HCT116 (cell line): ENCODE measurements at regions not wholly inside any gene's neighbourhood (a gene's known extent, or its start where the extent isn't known, plus 50 kb on each side); places are given as distances from the start of the nearest gene placed in this dataset.

Experiments used
- ATAC-seq: fragments of 200-7000 bp; cut with Tn5 transposase; 2 replicates; pipeline ENCODE4 v1.9.1; 2020; ENCODE audit warnings: mild to moderate bottlenecking, moderate library complexity
- BruUV-seq: library from RNA; stranded (reverse); fragments of 400-500 nt; replicated peaks from 2 replicates; lab custom pipeline; 2021; lab: Mats Ljungman, UMichigan
- CTCF ChIA-PET: fragments of 300-600 bp; sonication (Branson Sonifier 250); formaldehyde crosslinking; loops from one replicate; lab custom pipeline; 2021; ENCODE audit warnings: antibody characterized with exemption; lab: Charles Lee
- POLR2A ChIA-PET: fragments of 300-600, 350-600 bp; sonication (Branson Sonifier 250); formaldehyde crosslinking; loops from one replicate; lab custom pipeline; 2021; ENCODE audit warnings: antibody characterized with exemption; lab: Charles Lee
- RAD21 ChIA-PET, 2 experiments: fragments of 300-600 bp; sonication (Branson Sonifier 250); formaldehyde crosslinking; loops; one replicate each; lab custom pipeline; 2023; ENCODE audit warnings: low total read pairs in 2 of 2; ENCODE audit not compliant: uncharacterized antibody in 2 of 2, unreplicated experiment in 2 of 2, low non-redundant PET in 1 of 2; lab: Charles Lee
- DNase-seq: peaks from one replicate; pipeline ENCODE4 v3.0.0-alpha.2; 2010; ENCODE audit warnings: low read depth, low spot score
- H2AFZ ChIP-seq: fragments of 200-600 bp; shearing (Covaris generic), sonication (generic); 2 replicates; pipeline ENCODE4 v1.6.1; 2017; ENCODE audit warnings: low read depth, mixed run types, mixed read lengths, antibody characterized with exemption, low read length; ENCODE audit not compliant: poor library complexity, severe bottlenecking
- H3K27ac ChIP-seq: 2 replicates; pipeline ENCODE4 v1.5.1; 2012; ENCODE audit warnings: low read depth, low read length
- H3K27me3 ChIP-seq: fragments of 200-600 bp; sonication (generic); 2 replicates; pipeline ENCODE4 v1.6.1; 2016; ENCODE audit warnings: mixed run types, low read length, mixed read lengths; ENCODE audit not compliant: insufficient read depth
- H3K36me3 ChIP-seq, 2 experiments: fragments of 200-500 bp in 1 of 2; fragments of 200-600 bp in 1 of 2; sonication (Bioruptor generic) in 1 of 2; sonication (generic) in 1 of 2; 2 replicates each; pipeline versions ENCODE4 v1.5.1 to v1.6.1; 2014 to 2016; ENCODE audit warnings: low read length in 2 of 2, inconsistent platforms in 1 of 2, mixed read lengths in 1 of 2, mixed run types in 1 of 2; ENCODE audit not compliant: insufficient read depth in 2 of 2, control insufficient read depth in 1 of 2
- H3K4me1 ChIP-seq, 2 experiments: fragments of 200-600 bp in 1 of 2; sonication (generic) in 1 of 2; 2 replicates each; pipeline versions ENCODE4 v1.5.1 to v1.6.1; 2012 to 2017; ENCODE audit warnings: low read length in 2 of 2, inconsistent platforms in 1 of 2, mild to moderate bottlenecking in 1 of 2, mixed read lengths in 1 of 2, mixed run types in 1 of 2, moderate library complexity in 1 of 2; ENCODE audit not compliant: insufficient read depth in 2 of 2, control insufficient read depth in 1 of 2
- H3K4me2 ChIP-seq: fragments of 200-600 bp; sonication (generic); 2 replicates; pipeline ENCODE4 v1.6.1; 2017; ENCODE audit warnings: mixed run types, low read length, mixed read lengths
- H3K4me3 ChIP-seq, 2 experiments: fragments of 200-600 bp in 1 of 2; sonication (generic) in 1 of 2; replicated peaks in 1 of 2; 2 replicates each; pipeline ENCODE4 v1.5.1; 2011 to 2016; ENCODE audit warnings: low read length in 2 of 2, control low read depth in 1 of 2, low read depth in 1 of 2, mild to moderate bottlenecking in 1 of 2, mixed read lengths in 1 of 2, mixed run types in 1 of 2
- H3K79me2 ChIP-seq: fragments of 200-600 bp; sonication (generic); 2 replicates; pipeline ENCODE4 v1.6.1; 2017; ENCODE audit warnings: mild to moderate bottlenecking, mixed run types, low read length, moderate library complexity, mixed read lengths; ENCODE audit not compliant: insufficient read depth
- H3K9ac ChIP-seq: fragments of 200-600 bp; sonication (generic); 2 replicates; pipeline ENCODE4 v1.6.1; 2016; ENCODE audit warnings: low read length, mixed read lengths
- H3K9me2 ChIP-seq: fragments of 200-600 bp; sonication (generic), shearing (Covaris generic); 2 replicates; pipeline ENCODE4 v1.6.1; 2017; ENCODE audit warnings: mixed run types, mild to moderate bottlenecking, moderate library complexity; ENCODE audit not compliant: insufficient read depth
- H3K9me3 ChIP-seq, 2 experiments: fragments of 200-500 bp in 1 of 2; fragments of 200-600 bp in 1 of 2; sonication (Bioruptor generic) in 1 of 2; sonication (generic) in 1 of 2; 2 replicates each; pipeline ENCODE4 v1.6.1; 2014 to 2017; ENCODE audit warnings: low read length in 2 of 2, mixed read lengths in 2 of 2, inconsistent platforms in 1 of 2, low read depth in 1 of 2, mild to moderate bottlenecking in 1 of 2, mixed run types in 1 of 2, moderate library complexity in 1 of 2; ENCODE audit not compliant: control insufficient read depth in 1 of 2, insufficient read depth in 1 of 2
- H4K20me1 ChIP-seq: fragments of 200-600 bp; sonication (generic), shearing (Covaris generic); 2 replicates; pipeline ENCODE4 v1.6.1; 2017; ENCODE audit warnings: mixed run types, mild to moderate bottlenecking, moderate library complexity; ENCODE audit not compliant: insufficient read depth
- CBX3 ChIP-seq: IDR thresholded peaks from 2 replicates; pipeline ENCODE4 v1.6.1; 2012; ENCODE audit warnings: low read depth
- CEBPB ChIP-seq: IDR thresholded peaks from 2 replicates; pipeline ENCODE4 v1.6.1; 2012; ENCODE audit warnings: low read depth
- EGR1 ChIP-seq: IDR thresholded peaks from 2 replicates; pipeline ENCODE4 v1.6.1; 2012; ENCODE audit warnings: low read depth
- EZH2phosphoT487 ChIP-seq: fragments of 200-600 bp; IDR thresholded peaks from 2 replicates; pipeline ENCODE4 v1.6.1; 2018; ENCODE audit warnings: antibody characterized with exemption, borderline replicate concordance
- FOSL1 ChIP-seq: IDR thresholded peaks from 2 replicates; pipeline ENCODE4 v1.6.1; 2012; ENCODE audit warnings: low read depth
- JUND ChIP-seq: IDR thresholded peaks from 2 replicates; pipeline ENCODE4 v1.6.1; 2012
- POLR2A ChIP-seq: IDR thresholded peaks from 2 replicates; pipeline ENCODE4 v1.7.0; 2011; ENCODE audit warnings: borderline replicate concordance; ENCODE audit not compliant: insufficient read depth, insufficient read length; ENCODE audit errors: extremely low read depth
- SP1 ChIP-seq: IDR thresholded peaks from 2 replicates; pipeline ENCODE4 v1.6.1; 2012; ENCODE audit warnings: low read depth
- ZFX ChIP-seq: fragments of 450-650 bp; IDR thresholded peaks from 2 replicates; pipeline ENCODE4 v1.6.1; 2017
- ZNF274 ChIP-seq: fragments of 200-500 bp; sonication (Bioruptor generic); IDR thresholded peaks from 2 replicates; pipeline ENCODE4 v1.6.1; 2014; ENCODE audit warnings: mild to moderate bottlenecking, low read depth, low read length, inconsistent platforms
- intact Hi-C: fragments of 100-400 bp; cut with micrococcal nuclease; formaldehyde crosslinking; loops from 2 replicates; pipeline ENCODE4 v1.10.0; 2022
- TF ChIP-seq, protein P1 (sequence below): IDR thresholded peaks from 2 replicates; pipeline ENCODE4 v1.6.1; 2011; ENCODE audit warnings: mild to moderate bottlenecking, low read length, moderate library complexity; ENCODE audit not compliant: insufficient replicate concordance; ENCODE audit errors: extremely low read depth
- TF ChIP-seq, protein P2 (sequence below), 3 experiments: fragments of 200-600 bp in 1 of 3; sonication (generic) in 1 of 3; IDR thresholded peaks in 2 of 3; conservative IDR thresholded peaks in 1 of 3; 2 replicates each; pipeline ENCODE4 v1.5.1; 2012 to 2017; ENCODE audit warnings: low read depth in 2 of 3, low read length in 2 of 3, antibody characterized with exemption in 1 of 3, borderline replicate concordance in 1 of 3, control low read depth in 1 of 3, mild to moderate bottlenecking in 1 of 3, mixed read lengths in 1 of 3, mixed run types in 1 of 3, moderate library complexity in 1 of 3; ENCODE audit not compliant: insufficient read depth in 1 of 3
- TF ChIP-seq, protein P3 (sequence below): IDR thresholded peaks from 2 replicates; pipeline ENCODE4 v1.6.1; 2012
- TF ChIP-seq, protein P4 (sequence below): IDR thresholded peaks from 2 replicates; pipeline ENCODE4 v1.6.1; 2012; ENCODE audit warnings: low read depth

DNA sequence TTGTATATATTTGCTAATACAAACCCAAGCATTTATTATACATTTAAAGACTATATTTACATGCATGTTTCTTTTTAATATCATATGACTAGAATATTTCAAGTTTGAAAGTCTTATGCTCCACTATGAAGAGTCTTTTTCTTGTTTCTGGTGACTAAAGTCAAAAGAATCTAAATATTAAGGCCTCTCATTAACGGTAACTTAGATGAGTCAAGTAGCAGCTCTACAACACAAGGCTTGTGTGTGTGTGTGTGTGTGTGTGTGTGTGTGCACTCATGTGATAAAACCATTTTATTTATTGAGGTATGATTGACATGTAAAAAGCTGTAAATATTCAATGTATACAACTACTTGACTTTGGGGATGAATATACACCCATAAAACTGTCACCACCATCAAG is 275.6 kb downstream of the TFAP2B start:
- H3K9me3 ChIP-seq = peaks cover 3 to 30% of the 10 kb centered on the region in 2 experiments; a peak in 2 of 4 replicates
- H3K36me3 ChIP-seq = no peaks in the 10 kb centered on the region
- no TSS peak for BruUV-seq
- H3K4me1 ChIP-seq = no peaks in the 10 kb centered on the region
- no peak overlapping the region for H2AFZ ChIP-seq
- CTCF ChIA-PET = no interaction called here
- no peak for ATAC-seq
- no peaks in the 10 kb centered on the region for H4K20me1 ChIP-seq
- H3K27me3 ChIP-seq = no peaks in the 10 kb centered on the region
- no peak overlapping the region for H3K27ac ChIP-seq
- RAD21 ChIA-PET = no interaction called here
- intact Hi-C loops = no loop called here
- POLR2A ChIA-PET = no interaction called here
- H3K9me2 ChIP-seq = no peaks in the 10 kb centered on the region
- TF ChIP-seq CBX3 (no peak), CEBPB (no peak), EGR1 (no peak)
- TF ChIP-seq, protein P1, sequence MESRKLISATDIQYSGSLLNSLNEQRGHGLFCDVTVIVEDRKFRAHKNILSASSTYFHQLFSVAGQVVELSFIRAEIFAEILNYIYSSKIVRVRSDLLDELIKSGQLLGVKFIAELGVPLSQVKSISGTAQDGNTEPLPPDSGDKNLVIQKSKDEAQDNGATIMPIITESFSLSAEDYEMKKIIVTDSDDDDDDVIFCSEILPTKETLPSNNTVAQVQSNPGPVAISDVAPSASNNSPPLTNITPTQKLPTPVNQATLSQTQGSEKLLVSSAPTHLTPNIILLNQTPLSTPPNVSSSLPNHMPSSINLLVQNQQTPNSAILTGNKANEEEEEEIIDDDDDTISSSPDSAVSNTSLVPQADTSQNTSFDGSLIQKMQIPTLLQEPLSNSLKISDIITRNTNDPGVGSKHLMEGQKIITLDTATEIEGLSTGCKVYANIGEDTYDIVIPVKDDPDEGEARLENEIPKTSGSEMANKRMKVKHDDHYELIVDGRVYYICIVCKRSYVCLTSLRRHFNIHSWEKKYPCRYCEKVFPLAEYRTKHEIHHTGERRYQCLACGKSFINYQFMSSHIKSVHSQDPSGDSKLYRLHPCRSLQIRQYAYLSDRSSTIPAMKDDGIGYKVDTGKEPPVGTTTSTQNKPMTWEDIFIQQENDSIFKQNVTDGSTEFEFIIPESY = no peak
- TF ChIP-seq, protein P2, sequence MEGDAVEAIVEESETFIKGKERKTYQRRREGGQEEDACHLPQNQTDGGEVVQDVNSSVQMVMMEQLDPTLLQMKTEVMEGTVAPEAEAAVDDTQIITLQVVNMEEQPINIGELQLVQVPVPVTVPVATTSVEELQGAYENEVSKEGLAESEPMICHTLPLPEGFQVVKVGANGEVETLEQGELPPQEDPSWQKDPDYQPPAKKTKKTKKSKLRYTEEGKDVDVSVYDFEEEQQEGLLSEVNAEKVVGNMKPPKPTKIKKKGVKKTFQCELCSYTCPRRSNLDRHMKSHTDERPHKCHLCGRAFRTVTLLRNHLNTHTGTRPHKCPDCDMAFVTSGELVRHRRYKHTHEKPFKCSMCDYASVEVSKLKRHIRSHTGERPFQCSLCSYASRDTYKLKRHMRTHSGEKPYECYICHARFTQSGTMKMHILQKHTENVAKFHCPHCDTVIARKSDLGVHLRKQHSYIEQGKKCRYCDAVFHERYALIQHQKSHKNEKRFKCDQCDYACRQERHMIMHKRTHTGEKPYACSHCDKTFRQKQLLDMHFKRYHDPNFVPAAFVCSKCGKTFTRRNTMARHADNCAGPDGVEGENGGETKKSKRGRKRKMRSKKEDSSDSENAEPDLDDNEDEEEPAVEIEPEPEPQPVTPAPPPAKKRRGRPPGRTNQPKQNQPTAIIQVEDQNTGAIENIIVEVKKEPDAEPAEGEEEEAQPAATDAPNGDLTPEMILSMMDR (IDR thresholded peaks at IDR 0.05 in 2 of 3, conservative IDR thresholded peaks at IDR 0.05 in 1 of 3; ENCODE audit: borderline replicate concordance in 1 of 3, insufficient read depth in 1 of 3, low read depth in 2 of 3, low read length in 2 of 3) = no peak
- no peak overlapping the region for H3K4me2 ChIP-seq
- no peak for DNase-seq
- H3K4me3 ChIP-seq = no peak overlapping the region
- H3K79me2 ChIP-seq = no peaks in the 10 kb centered on the region
- H3K9ac ChIP-seq = no peak overlapping the region

DNA sequence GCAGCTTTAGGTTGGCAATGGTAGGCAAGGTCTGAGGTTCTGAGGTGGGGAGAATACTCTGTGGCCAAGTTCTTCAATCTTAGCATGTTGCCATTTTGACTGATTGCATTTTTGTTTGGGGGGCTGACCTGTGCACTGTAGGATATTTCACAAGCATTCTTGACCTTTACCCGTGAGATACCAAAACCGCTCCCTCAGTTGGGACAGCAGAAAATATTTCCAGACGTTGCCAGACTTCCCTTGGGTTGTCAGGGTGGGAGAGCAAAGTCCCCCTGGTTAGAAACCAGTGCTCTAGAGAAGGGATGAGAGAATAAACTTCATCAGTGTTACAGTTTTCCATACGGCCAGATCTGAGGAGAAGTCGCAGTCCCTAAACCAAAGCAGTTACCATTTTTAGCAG is 279.6 kb downstream of the TFAP2B start:
- CTCF ChIA-PET = no interaction called here
- ATAC-seq = no peak
- H3K79me2 ChIP-seq = no peaks in the 10 kb centered on the region
- TF ChIP-seq SP1 (no peak), EZH2phosphoT487 (no peak), FOSL1 (no peak), POLR2A (no peak), ZFX (no peak), JUND (no peak), ZNF274 (no peak)
- TF ChIP-seq, protein P3, sequence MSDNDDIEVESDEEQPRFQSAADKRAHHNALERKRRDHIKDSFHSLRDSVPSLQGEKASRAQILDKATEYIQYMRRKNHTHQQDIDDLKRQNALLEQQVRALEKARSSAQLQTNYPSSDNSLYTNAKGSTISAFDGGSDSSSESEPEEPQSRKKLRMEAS = no peak
- TF ChIP-seq, protein P4, sequence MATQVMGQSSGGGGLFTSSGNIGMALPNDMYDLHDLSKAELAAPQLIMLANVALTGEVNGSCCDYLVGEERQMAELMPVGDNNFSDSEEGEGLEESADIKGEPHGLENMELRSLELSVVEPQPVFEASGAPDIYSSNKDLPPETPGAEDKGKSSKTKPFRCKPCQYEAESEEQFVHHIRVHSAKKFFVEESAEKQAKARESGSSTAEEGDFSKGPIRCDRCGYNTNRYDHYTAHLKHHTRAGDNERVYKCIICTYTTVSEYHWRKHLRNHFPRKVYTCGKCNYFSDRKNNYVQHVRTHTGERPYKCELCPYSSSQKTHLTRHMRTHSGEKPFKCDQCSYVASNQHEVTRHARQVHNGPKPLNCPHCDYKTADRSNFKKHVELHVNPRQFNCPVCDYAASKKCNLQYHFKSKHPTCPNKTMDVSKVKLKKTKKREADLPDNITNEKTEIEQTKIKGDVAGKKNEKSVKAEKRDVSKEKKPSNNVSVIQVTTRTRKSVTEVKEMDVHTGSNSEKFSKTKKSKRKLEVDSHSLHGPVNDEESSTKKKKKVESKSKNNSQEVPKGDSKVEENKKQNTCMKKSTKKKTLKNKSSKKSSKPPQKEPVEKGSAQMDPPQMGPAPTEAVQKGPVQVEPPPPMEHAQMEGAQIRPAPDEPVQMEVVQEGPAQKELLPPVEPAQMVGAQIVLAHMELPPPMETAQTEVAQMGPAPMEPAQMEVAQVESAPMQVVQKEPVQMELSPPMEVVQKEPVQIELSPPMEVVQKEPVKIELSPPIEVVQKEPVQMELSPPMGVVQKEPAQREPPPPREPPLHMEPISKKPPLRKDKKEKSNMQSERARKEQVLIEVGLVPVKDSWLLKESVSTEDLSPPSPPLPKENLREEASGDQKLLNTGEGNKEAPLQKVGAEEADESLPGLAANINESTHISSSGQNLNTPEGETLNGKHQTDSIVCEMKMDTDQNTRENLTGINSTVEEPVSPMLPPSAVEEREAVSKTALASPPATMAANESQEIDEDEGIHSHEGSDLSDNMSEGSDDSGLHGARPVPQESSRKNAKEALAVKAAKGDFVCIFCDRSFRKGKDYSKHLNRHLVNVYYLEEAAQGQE = no peak

More for the DNA sequence above, 279.6 kb downstream of the TFAP2B start:
- no peak for DNase-seq
- Histone ChIP-seq H3K9me2 (no peaks in the 10 kb centered on the region), H3K4me1 (no peaks in the 10 kb centered on the region), H3K27ac (no peak overlapping the region), H4K20me1 (no peaks in the 10 kb centered on the region), H3K27me3 (no peaks in the 10 kb centered on the region), H3K4me2 (no peak overlapping the region), H3K9ac (no peak overlapping the region), H2AFZ (no peak overlapping the region), H3K4me3 (no peak overlapping the region), H3K36me3 (no peaks in the 10 kb centered on the region), H3K9me3 (peaks cover 3 to 27% of the 10 kb centered on the region in 2 experiments; a peak in 2 of 4 replicates)
- intact Hi-C loops = no loop called here
- RAD21 ChIA-PET = no interaction called here
- POLR2A ChIA-PET = no interaction called here
- BruUV-seq = no TSS peak
